ENCODE measurements at regions not wholly inside any gene's neighbourhood (a gene's known extent, or its start where the extent isn't known, plus 50 kb on each side); places are given as distances from the start of the nearest gene placed in this dataset.

- intact Hi-C loops (cut with DNase I) = no loop called here
- no peak overlapping the region for H3K4me3 ChIP-seq
- H3K4me1 ChIP-seq = no peaks in the 10 kb centered on the region
- no peaks in the 10 kb centered on the region for H3K9me3 ChIP-seq
- WGBS, 2 donors = 60 to 86% methylated on average over 3 of the region's 3 CpGs
- DNase-seq = no peak
- H3K27me3 ChIP-seq = no peaks in the 10 kb centered on the region
- H3K36me3 ChIP-seq = no peaks in the 10 kb centered on the region
- no peak for TF ChIP-seq CTCF (IDR thresholded peaks at IDR 0.05)
- no peak for TF ChIP-seq POLR2A (IDR thresholded peaks at IDR 0.05)
- no peak overlapping the region for H3K27ac ChIP-seq
Measured at GRCh38 chr4:122050841-122051240, 99.0 kb upstream of the TRPC3 start.

- no peak overlapping the region for H3K27ac ChIP-seq
- H3K4me3 ChIP-seq = no peak overlapping the region
- TF ChIP-seq CTCF (IDR thresholded peaks at IDR 0.05) = no peak
- TF ChIP-seq POLR2A (IDR thresholded peaks at IDR 0.05) = no peak
- intact Hi-C loops (cut with DNase I) = no loop called here
- no peak for DNase-seq
- H3K27me3 ChIP-seq = no peaks in the 10 kb centered on the region
- 70 to 94% methylated on average over 2 to 5 of the region's 5 CpGs for WGBS, 2 donors
- H3K4me1 ChIP-seq = no peaks in the 10 kb centered on the region
- no peaks in the 10 kb centered on the region for H3K36me3 ChIP-seq
- no peaks in the 10 kb centered on the region for H3K9me3 ChIP-seq
Measured at GRCh38 chr4:122047456-122048425, 95.9 kb upstream of the TRPC3 start.

- Histone ChIP-seq H3K27ac (no peak overlapping the region), H3K27me3 (no peaks in the 10 kb centered on the region), H3K36me3 (no peaks in the 10 kb centered on the region), H3K4me3 (no peak overlapping the region), H3K9me3 (no peaks in the 10 kb centered on the region), H3K4me1 (no peaks in the 10 kb centered on the region)
- intact Hi-C loops (cut with DNase I) = no loop called here
- no peak for DNase-seq
- TF ChIP-seq CTCF (IDR thresholded peaks at IDR 0.05) (no peak), POLR2A (IDR thresholded peaks at IDR 0.05) (no peak)
- 85 to 87% methylated on average over 2 of the region's 2 CpGs for WGBS, 2 donors
Measured at GRCh38 chr4:122046255-122046654, 94.4 kb upstream of the TRPC3 start.

- H3K36me3 ChIP-seq = no peaks in the 10 kb centered on the region
- H3K9me3 ChIP-seq = no peaks in the 10 kb centered on the region
- no peak for DNase-seq
- TF ChIP-seq POLR2A (IDR thresholded peaks at IDR 0.05) (no peak), CTCF (IDR thresholded peaks at IDR 0.05) (no peak)
- H3K27ac ChIP-seq = no peak overlapping the region
- intact Hi-C loops (cut with DNase I) = no loop called here
- H3K4me3 ChIP-seq = no peak overlapping the region
- H3K27me3 ChIP-seq = no peaks in the 10 kb centered on the region
- H3K4me1 ChIP-seq = no peaks in the 10 kb centered on the region
Measured at GRCh38 chr4:122045533-122045932, 93.7 kb upstream of the TRPC3 start.

- intact Hi-C loops (cut with DNase I) = no loop called here
- DNase-seq = no peak
- 86 to 100% methylated on average over 1 of the region's 1 CpG for WGBS, 2 donors
Measured at GRCh38 chr4:122044501-122044900, 92.6 kb upstream of the TRPC3 start.

More at GRCh38 chr4:122044501-122044900, 92.6 kb upstream of the TRPC3 start:
- no peaks in the 10 kb centered on the region for H3K36me3 ChIP-seq
- no peaks in the 10 kb centered on the region for H3K9me3 ChIP-seq
- H3K4me3 ChIP-seq = no peak overlapping the region
- no peak overlapping the region for H3K27ac ChIP-seq
- no peaks in the 10 kb centered on the region for H3K4me1 ChIP-seq
- H3K27me3 ChIP-seq = no peaks in the 10 kb centered on the region
- TF ChIP-seq POLR2A (IDR thresholded peaks at IDR 0.05) (no peak), CTCF (IDR thresholded peaks at IDR 0.05) (no peak)

Data from esophagus squamous epithelium (tissue), 5 donors.